Osteocyte (in vitro differentiated cells): ENCODE measurements at regions not wholly inside any gene's neighbourhood (a gene's known extent, or its start where the extent isn't known, plus 50 kb on each side); places are given as distances from the start of the nearest gene placed in this dataset.

Experiments
- DNase-seq: peaks from one replicate; pipeline ENCODE4 v3.0.0; 2021; ENCODE audit warnings: mixed read lengths; ENCODE audit not compliant: unreplicated experiment; ENCODE audit errors: extremely low spot score
- H3K27ac Mint-ChIP-seq: one replicate; pipeline ENCODE4 v1.8.0; 2021; ENCODE audit warnings: mild to moderate bottlenecking, mixed read lengths; ENCODE audit not compliant: unreplicated experiment
- H3K27me3 Mint-ChIP-seq: one replicate; pipeline ENCODE4 v1.8.0; 2021; ENCODE audit warnings: mixed read lengths; ENCODE audit not compliant: unreplicated experiment
- H3K36me3 Mint-ChIP-seq: one replicate; pipeline ENCODE4 v1.8.0; 2021; ENCODE audit warnings: mixed read lengths; ENCODE audit not compliant: unreplicated experiment
- H3K4me1 Mint-ChIP-seq: one replicate; pipeline ENCODE4 v1.8.0; 2021; ENCODE audit warnings: mixed read lengths; ENCODE audit not compliant: unreplicated experiment
- H3K4me3 Mint-ChIP-seq: one replicate; pipeline ENCODE4 v1.8.0; 2021; ENCODE audit warnings: mild to moderate bottlenecking, moderate library complexity, mixed read lengths; ENCODE audit not compliant: unreplicated experiment
- H3K9me3 Mint-ChIP-seq: one replicate; pipeline ENCODE4 v1.8.0; 2021; ENCODE audit warnings: mixed read lengths; ENCODE audit not compliant: unreplicated experiment
- CTCF ChIP-seq: fragments of 200-600 bp; sonication (generic); IDR thresholded peaks from 2 replicates; pipeline ENCODE4 v1.5.0; 2021; ENCODE audit warnings: antibody characterized with exemption, mild to moderate bottlenecking, moderate library complexity

GRCh38 chr4:123468479-123469031 lies 72.0 kb downstream of the SPRY1 start:
- Mint-ChIP-seq H3K9me3 (no peaks in the 10 kb centered on the region), H3K27me3 (peaks cover 5% of the 10 kb centered on the region), H3K4me1 (no peaks in the 10 kb centered on the region), H3K36me3 (no peaks in the 10 kb centered on the region), H3K27ac (no peak overlapping the region), H3K4me3 (no peak overlapping the region)
- TF ChIP-seq CTCF: no peak
- DNase-seq: no peak

DNA sequence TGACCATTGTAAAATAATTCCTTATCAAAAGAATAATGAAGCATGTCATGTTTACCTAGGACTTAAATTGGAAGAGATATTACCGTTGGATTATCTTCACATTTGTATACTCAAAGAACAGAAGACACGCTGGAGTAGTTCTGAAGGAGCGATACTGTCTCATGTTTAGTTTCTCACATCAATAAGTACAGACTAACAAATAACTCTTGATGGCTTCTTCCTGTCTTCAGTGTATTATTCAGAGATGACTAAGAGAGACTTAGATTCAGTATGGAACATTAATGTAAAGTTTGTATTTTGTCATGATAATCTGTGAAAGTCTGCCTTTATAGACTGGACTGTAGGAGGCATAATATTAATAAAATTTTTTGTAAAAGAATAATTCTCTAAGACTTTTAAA lies 72.7 kb downstream of the SPRY1 start:
- DNase-seq: no peak
- Mint-ChIP-seq H3K4me1 (no peaks in the 10 kb centered on the region), H3K27me3 (peaks cover 5% of the 10 kb centered on the region), H3K4me3 (no peak overlapping the region), H3K9me3 (no peaks in the 10 kb centered on the region), H3K36me3 (no peaks in the 10 kb centered on the region), H3K27ac (no peak overlapping the region)
- no peak for TF ChIP-seq CTCF

GRCh38 chr4:123469696-123470095 lies 73.1 kb downstream of the SPRY1 start:
- Mint-ChIP-seq H3K27ac (no peak overlapping the region), H3K4me3 (no peak overlapping the region), H3K4me1 (no peaks in the 10 kb centered on the region), H3K36me3 (no peaks in the 10 kb centered on the region), H3K27me3 (peaks cover 5% of the 10 kb centered on the region), H3K9me3 (no peaks in the 10 kb centered on the region)
- DNase-seq: no peak
- TF ChIP-seq CTCF: no peak

DNA sequence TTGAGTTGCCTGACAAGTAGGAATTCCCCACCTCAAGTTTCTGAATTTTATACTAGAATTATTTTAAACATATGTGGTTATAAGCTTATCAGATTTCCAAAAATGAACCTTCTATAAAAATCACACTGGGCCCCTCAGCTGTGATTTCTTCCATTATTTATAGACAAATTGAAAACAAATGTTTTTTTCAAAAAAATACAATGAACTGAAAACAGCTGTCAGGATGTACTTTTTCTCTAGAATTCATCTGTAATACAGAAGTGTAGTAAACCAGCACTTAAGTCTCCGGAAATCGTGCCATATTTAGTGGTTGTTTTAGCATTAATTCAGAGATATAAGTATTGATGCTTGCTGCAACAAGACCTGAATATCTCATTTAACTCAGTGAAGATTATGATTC lies 74.0 kb downstream of the SPRY1 start:
- Mint-ChIP-seq H3K27me3 (peaks cover 3% of the 10 kb centered on the region), H3K4me1 (no peaks in the 10 kb centered on the region), H3K9me3 (no peaks in the 10 kb centered on the region), H3K27ac (no peak overlapping the region), H3K36me3 (no peaks in the 10 kb centered on the region), H3K4me3 (no peak overlapping the region)
- no peak for TF ChIP-seq CTCF
- DNase-seq: no peak

DNA sequence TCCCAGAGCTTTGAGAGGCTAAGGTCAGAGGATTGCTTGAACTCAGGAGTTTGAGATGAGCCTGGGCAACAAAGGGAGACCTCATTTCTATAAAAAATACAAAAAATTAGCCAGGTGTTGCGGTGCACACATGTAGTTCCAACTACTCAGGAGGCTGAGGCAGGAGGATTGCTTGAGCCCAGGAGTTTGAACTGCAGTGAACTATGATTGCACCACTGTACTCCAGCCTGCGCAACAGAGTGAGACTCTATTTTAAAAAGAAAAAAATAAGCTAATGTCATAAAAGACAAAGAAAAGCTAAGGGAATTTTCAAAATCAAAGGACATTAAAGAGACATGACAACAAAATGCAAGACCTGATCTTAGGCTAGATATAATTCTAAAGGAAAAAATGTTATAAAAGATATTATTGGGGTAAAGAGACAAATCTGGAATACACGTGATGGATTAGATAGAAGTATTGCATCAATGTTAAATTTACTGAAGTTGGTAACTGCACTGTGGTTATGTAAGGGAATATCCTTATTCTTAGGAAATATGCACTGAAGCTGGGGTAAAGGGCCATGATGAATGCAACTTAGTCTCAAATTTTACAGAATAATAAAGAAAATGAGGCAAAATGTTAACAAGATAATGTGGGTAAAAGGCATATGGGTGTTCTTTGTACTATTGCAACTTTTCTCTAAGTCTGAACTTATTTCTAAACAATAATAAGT lies 75.2 kb downstream of the SPRY1 start:
- DNase-seq: no peak
- Mint-ChIP-seq H3K9me3 (no peaks in the 10 kb centered on the region), H3K36me3 (no peaks in the 10 kb centered on the region), H3K4me1 (no peaks in the 10 kb centered on the region), H3K27me3 (no peaks in the 10 kb centered on the region), H3K27ac (no peak overlapping the region), H3K4me3 (no peak overlapping the region)
- TF ChIP-seq CTCF: no peak
